Natural killer cell (primary cell): ENCODE measurements at regions not wholly inside any gene's neighbourhood (a gene's known extent, or its start where the extent isn't known, plus 50 kb on each side); places are given as distances from the start of the nearest gene placed in this dataset.

ENCODE experiments used
- ATAC-seq, 3 donors: fragments of 150-1000 bp in 2 of 3; fragments of 200-7000 bp in 1 of 3; cut with Tn5 transposase; 1 replicate in 1 of 3; 2 replicates in 2 of 3; pipeline ENCODE4 v1.10.0; 2021; ENCODE audit warnings: mild to moderate bottlenecking in 2 of 3, moderate library complexity in 2 of 3
- DNase-seq, 2 donors: peaks; one replicate each; pipeline versions ENCODE4 v3.0.0 to v3.0.0-alpha.2; 2013 to 2021; ENCODE audit warnings: mixed read lengths in 1 of 2
- H3K27ac ChIP-seq: one replicate; pipeline ENCODE4 v1.5.1; 2013; ENCODE audit warnings: mild to moderate bottlenecking, low read length
- H3K27me3 ChIP-seq: one replicate; pipeline ENCODE4 v1.6.1; 2013; ENCODE audit warnings: low read length; ENCODE audit not compliant: control insufficient read depth, insufficient read depth
- H3K36me3 ChIP-seq: one replicate; pipeline ENCODE4 v1.6.1; 2013; ENCODE audit warnings: low read length; ENCODE audit not compliant: control insufficient read depth, insufficient read depth
- H3K4me1 ChIP-seq: one replicate; pipeline ENCODE4 v1.6.1; 2013; ENCODE audit warnings: low read length; ENCODE audit not compliant: control insufficient read depth, insufficient read depth
- H3K4me3 ChIP-seq: one replicate; pipeline ENCODE4 v1.5.1; 2013; ENCODE audit warnings: low read length
- H3K9me3 ChIP-seq: one replicate; pipeline ENCODE4 v1.6.1; 2013; ENCODE audit warnings: low read length; ENCODE audit not compliant: control insufficient read depth, insufficient read depth
- H3K27ac Mint-ChIP-seq, 2 donors: one replicate each; pipeline ENCODE4 v1.8.0; 2022; ENCODE audit warnings: mild to moderate bottlenecking in 2 of 2, mixed read lengths in 2 of 2, moderate library complexity in 1 of 2
- H3K27me3 Mint-ChIP-seq, 2 donors: one replicate each; pipeline ENCODE4 v1.8.0; 2022; ENCODE audit warnings: low read depth in 2 of 2, mixed read lengths in 2 of 2
- H3K36me3 Mint-ChIP-seq: one replicate; pipeline ENCODE4 v1.8.0; 2022; ENCODE audit warnings: mixed read lengths
- H3K4me1 Mint-ChIP-seq, 2 donors: one replicate each; pipeline ENCODE4 v1.8.0; 2022; ENCODE audit warnings: mixed read lengths in 2 of 2
- H3K4me3 Mint-ChIP-seq: one replicate; pipeline ENCODE4 v1.8.0; 2022; ENCODE audit warnings: mild to moderate bottlenecking, moderate library complexity, mixed read lengths
- H3K9me3 Mint-ChIP-seq, 2 donors: one replicate each; pipeline ENCODE4 v1.8.0; 2022; ENCODE audit warnings: mixed read lengths in 2 of 2
- CTCF ChIP-seq: fragments of 200-600 bp; IDR thresholded peaks from one replicate; pipeline ENCODE4 v1.8.0; 2022; ENCODE audit warnings: antibody characterized with exemption
- WGBS: methylation state at CpG from one replicate; pipeline ENCODE4 v1.1.7; 2013; ENCODE audit warnings: missing lambda C conversion rate; ENCODE audit not compliant: insufficient coverage; 5-methylcytosine and 5-hydroxymethylcytosine counted together
- intact Hi-C: fragments of 100-400 bp; cut with micrococcal nuclease; formaldehyde crosslinking; loops from one replicate; pipeline ENCODE4 v1.14.2; 2022

GRCh38 chr22:27538666-27539065, 262.9 kb downstream of the MN1 start:
- Mint-ChIP-seq H3K27me3 (peaks cover under 1 to 2% of the 10 kb centered on the region in 2 donors), H3K9me3 (no peaks in the 10 kb centered on the region), H3K27ac (no peak overlapping the region), H3K4me1 (no peaks in the 10 kb centered on the region), H3K4me3 (no peak overlapping the region), H3K36me3 (no peaks in the 10 kb centered on the region)
- intact Hi-C loops = no loop called here
- DNase-seq = no peak
- no peaks in the 10 kb centered on the region for H3K4me1 ChIP-seq
- 84% methylated on average over 13 of the region's 13 CpGs for WGBS
- H3K27ac ChIP-seq = no peak overlapping the region
- no peaks in the 10 kb centered on the region for H3K36me3 ChIP-seq
- no peak for ATAC-seq
- no peaks in the 10 kb centered on the region for H3K9me3 ChIP-seq
- no peak for TF ChIP-seq CTCF
- no peak overlapping the region for H3K4me3 ChIP-seq
- H3K27me3 ChIP-seq = no peaks in the 10 kb centered on the region

DNA sequence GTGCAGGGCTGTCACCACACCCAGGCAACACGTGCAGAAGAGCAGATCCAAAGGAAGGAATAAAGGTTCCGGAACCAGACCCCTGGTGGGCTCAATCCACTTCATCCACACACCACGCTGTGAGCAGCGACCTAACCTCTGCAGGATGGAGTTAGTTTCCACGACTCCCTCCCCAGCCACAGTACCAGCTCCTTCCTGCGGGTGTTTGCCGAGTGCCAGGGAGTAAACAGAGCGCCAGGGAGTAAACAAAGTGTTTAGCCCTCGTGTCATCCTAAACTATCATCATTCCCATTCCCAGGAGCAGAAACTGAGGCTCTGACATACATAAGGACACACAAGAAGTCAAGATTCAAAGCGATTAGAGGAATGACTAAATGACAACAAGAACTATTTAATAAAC, 261.3 kb downstream of the MN1 start:
- intact Hi-C loops = no loop called here
- DNase-seq (no peak), ATAC-seq (no peak)
- H3K4me1 ChIP-seq = no peaks in the 10 kb centered on the region
- Mint-ChIP-seq H3K9me3 (no peaks in the 10 kb centered on the region), H3K4me1 (no peaks in the 10 kb centered on the region), H3K27me3 (peaks cover 0 to 6% of the 10 kb centered on the region in 2 donors), H3K4me3 (no peak overlapping the region), H3K27ac (no peak overlapping the region), H3K36me3 (no peaks in the 10 kb centered on the region)
- no peak for TF ChIP-seq CTCF
- H3K9me3 ChIP-seq = no peaks in the 10 kb centered on the region
- no peak overlapping the region for H3K4me3 ChIP-seq
- no peaks in the 10 kb centered on the region for H3K36me3 ChIP-seq
- H3K27ac ChIP-seq = no peak overlapping the region
- WGBS = 67% methylated on average over 9 of the region's 10 CpGs
- H3K27me3 ChIP-seq = no peaks in the 10 kb centered on the region

GRCh38 chr22:27540656-27541396, 260.7 kb downstream of the MN1 start:
- TF ChIP-seq CTCF = no peak
- Histone ChIP-seq H3K4me3 (no peak overlapping the region), H3K27ac (no peak overlapping the region), H3K27me3 (no peaks in the 10 kb centered on the region), H3K36me3 (no peaks in the 10 kb centered on the region), H3K4me1 (no peaks in the 10 kb centered on the region), H3K9me3 (no peaks in the 10 kb centered on the region)
- H3K27ac Mint-ChIP-seq = no peak overlapping the region
- ATAC-seq (no peak), DNase-seq (no peak)
- H3K4me3 Mint-ChIP-seq = no peak overlapping the region
- WGBS = 93% methylated on average over 24 of the region's 24 CpGs
- H3K27me3 Mint-ChIP-seq = peaks cover 0 to 6% of the 10 kb centered on the region in 2 donors
- H3K36me3 Mint-ChIP-seq = no peaks in the 10 kb centered on the region
- H3K9me3 Mint-ChIP-seq = no peaks in the 10 kb centered on the region
- intact Hi-C loops = no loop called here
- no peaks in the 10 kb centered on the region for H3K4me1 Mint-ChIP-seq

- Histone ChIP-seq H3K4me3 (no peak overlapping the region), H3K27ac (no peak overlapping the region), H3K36me3 (no peaks in the 10 kb centered on the region), H3K27me3 (no peaks in the 10 kb centered on the region), H3K4me1 (no peaks in the 10 kb centered on the region), H3K9me3 (no peaks in the 10 kb centered on the region)
- Mint-ChIP-seq H3K9me3 (no peaks in the 10 kb centered on the region), H3K4me3 (no peak overlapping the region), H3K27me3 (peaks cover 0 to 6% of the 10 kb centered on the region in 2 donors), H3K36me3 (no peaks in the 10 kb centered on the region), H3K27ac (no peak overlapping the region), H3K4me1 (no peaks in the 10 kb centered on the region)
- 89% methylated on average over 14 of the region's 14 CpGs for WGBS
- no peak for DNase-seq
- ATAC-seq = no peak
- TF ChIP-seq CTCF = no peak
- intact Hi-C loops = no loop called here
Measured at GRCh38 chr22:27541836-27542235, 259.7 kb downstream of the MN1 start.
